Spleen (tissue), 11 donors: ENCODE measurements at regions not wholly inside any gene's neighbourhood (a gene's known extent, or its start where the extent isn't known, plus 50 kb on each side); places are given as distances from the start of the nearest gene placed in this dataset.
"Not testable (repeated sequence)": the region's sequence is repeated elsewhere in the genome, so short reads cannot be mapped to it uniquely, and the experiment has no call there.

Experiments used
- DNase-seq: peaks from one replicate; pipeline ENCODE4 v3.0.0-alpha.2; 2020
- H3K27ac ChIP-seq, 8 donors: fragments of 200-600 bp; sonication (generic) in 7 of 8; 1 replicate in 4 of 8; 2 replicates in 4 of 8; pipeline versions ENCODE4 v1.5.0 to v1.8.0; 2016 to 2021; ENCODE audit warnings: inconsistent platforms in 4 of 8, mild to moderate bottlenecking in 4 of 8, moderate library complexity in 1 of 8
- H3K27me3 ChIP-seq, 7 donors: fragments of 200-600 bp; sonication (generic) in 6 of 7; replicated peaks in 1 of 7; 1 replicate in 4 of 7; 2 replicates in 3 of 7; pipeline versions ENCODE4 v1.5.0 to v1.8.0; 2016 to 2021; ENCODE audit warnings: inconsistent platforms in 3 of 7, mild to moderate bottlenecking in 1 of 7
- H3K36me3 ChIP-seq, 6 donors: fragments of 200-600 bp; sonication (generic) in 5 of 6; 1 replicate in 4 of 6; 2 replicates in 2 of 6; pipeline versions ENCODE4 v1.5.0 to v1.8.0; 2016 to 2021; ENCODE audit warnings: inconsistent platforms in 2 of 6
- H3K4me1 ChIP-seq, 6 donors: fragments of 200-600 bp; sonication (generic) in 5 of 6; 1 replicate in 3 of 6; 2 replicates in 3 of 6; pipeline versions ENCODE4 v1.5.0 to v1.8.0; 2016 to 2021; ENCODE audit warnings: inconsistent platforms in 3 of 6
- H3K4me3 ChIP-seq, 8 donors: fragments of 200-600 bp; sonication (generic) in 7 of 8; 1 replicate in 4 of 8; 2 replicates in 4 of 8; pipeline versions ENCODE4 v1.5.0 to v1.8.0; 2016 to 2021; ENCODE audit warnings: inconsistent platforms in 4 of 8, mild to moderate bottlenecking in 4 of 8, moderate library complexity in 2 of 8
- H3K9me3 ChIP-seq, 8 donors: fragments of 200-600 bp; sonication (generic) in 7 of 8; 1 replicate in 4 of 8; 2 replicates in 4 of 8; pipeline versions ENCODE4 v1.5.0 to v1.8.0; 2016 to 2021; ENCODE audit warnings: inconsistent platforms in 4 of 8
- POLR2A ChIP-seq, 3 donors: fragments of 450-650 bp; IDR thresholded peaks; one replicate each; pipeline ENCODE4 v1.5.1; 2017; ENCODE audit warnings: antibody characterized with exemption in 3 of 3, mild to moderate bottlenecking in 1 of 3
- POLR2AphosphoS5 ChIP-seq, 3 donors: sonication (generic); formaldehyde crosslinking; IDR thresholded peaks; one replicate each; pipeline ENCODE4 v1.5.1; 2017; ENCODE audit warnings: antibody characterized with exemption in 3 of 3
- WGBS, 5 donors: extraction: QIAGEN DNeasy Blood & Tissue Kit in 3 of 5; methylation state at CpG; one replicate each; pipeline versions ENCODE4 v1.1.5 to v1.1.7; 2013 to 2018; 5-methylcytosine and 5-hydroxymethylcytosine counted together
- intact Hi-C: fragments of 100-400 bp; cut with DNase I; formaldehyde crosslinking; loops from one replicate; pipeline ENCODE4 v1.15.0; 2023; ENCODE audit warnings: low total_unique reads
- TF ChIP-seq, protein P1 (sequence below), 11 experiments: fragments of 200-600 bp in 7 of 11; fragments of 450-650 bp in 4 of 11; sonication (generic) in 4 of 11; IDR thresholded peaks in 8 of 11; conservative IDR thresholded peaks in 3 of 11; 1 replicate in 7 of 11; 2 replicates in 4 of 11; pipeline versions ENCODE4 v1.4.0 to v1.8.0; 2016 to 2021; ENCODE audit warnings: antibody characterized with exemption in 11 of 11, inconsistent platforms in 4 of 11, mild to moderate bottlenecking in 1 of 11
- donor health status: healthy with polysubstance abuse.
- donor health status: DM: no; HTN: no; CAD: no; lungs with moderate emphysema.
- donor health status: DM: no; HTN: no; CAD: no.
- donor health status: Bipolar disorder and iron deficiency.
- donor health status: healthy.
- donor health status: DM: no; HTN: no; CAD: no.
- donor health status: DM: yes; HTN: yes; CAD: no.

DNA sequence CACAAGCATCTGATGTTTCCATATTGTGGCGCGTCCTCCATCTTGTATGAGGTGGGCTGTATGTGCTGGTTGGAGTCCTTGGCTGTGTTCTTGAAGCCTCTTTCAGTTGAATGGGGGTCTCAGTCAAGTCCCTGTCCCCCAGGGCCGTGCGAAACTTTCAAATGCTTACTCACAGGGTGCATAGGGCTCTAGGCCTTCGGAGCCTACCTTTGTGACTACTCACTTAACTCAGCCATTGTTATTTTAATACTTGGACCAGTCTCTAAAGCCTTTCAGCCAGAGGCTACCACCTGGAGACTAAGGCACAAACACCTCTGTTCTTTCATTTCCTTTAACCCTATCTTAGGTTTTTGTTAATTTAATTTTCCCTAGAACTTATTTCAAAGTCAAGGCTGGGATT is 785.9 kb downstream of the GATA3 start:
- no peaks in the 10 kb centered on the region for H3K36me3 ChIP-seq
- no peak for DNase-seq

DNA sequence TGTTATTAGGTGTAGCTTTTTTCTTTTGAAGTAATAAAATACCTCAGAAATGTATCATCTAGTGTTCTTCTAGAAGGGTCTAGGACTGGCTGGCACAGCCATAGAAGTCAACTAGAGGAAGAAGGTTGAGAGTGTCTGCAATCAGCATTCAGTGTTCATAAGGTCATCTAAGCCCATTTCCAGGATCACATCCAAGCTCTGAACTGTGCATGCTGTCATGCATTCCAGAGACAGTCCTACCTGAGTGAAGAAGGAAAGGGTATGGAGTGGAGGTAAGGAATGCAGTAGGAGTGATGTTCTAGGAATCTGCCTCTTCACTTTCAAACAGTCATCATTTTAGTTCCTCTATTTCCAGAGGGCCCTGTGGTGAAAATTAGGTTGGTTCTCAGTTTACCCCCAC is 789.7 kb downstream of the GATA3 start:
- intact Hi-C loops: no loop called here
- H3K27me3 ChIP-seq: peaks cover 0 to 7% (median 0%) of the 10 kb centered on the region in 7 donors
- DNase-seq: no peak

More for the DNA sequence above, 785.9 kb downstream of the GATA3 start:
- Histone ChIP-seq H3K27me3 (no peaks in the 10 kb centered on the region), H3K27ac (no peak overlapping the region), H3K9me3 (peaks cover 0 to 22% (median 0%) of the 10 kb centered on the region in 8 donors), H3K4me3 (no peak overlapping the region), H3K4me1 (no peaks in the 10 kb centered on the region)
- intact Hi-C loops: no loop called here
- no peak for TF ChIP-seq POLR2AphosphoS5 (IDR thresholded peaks at IDR 0.05)
- no peak for TF ChIP-seq POLR2A (IDR thresholded peaks at IDR 0.05)
- TF ChIP-seq, protein P1, sequence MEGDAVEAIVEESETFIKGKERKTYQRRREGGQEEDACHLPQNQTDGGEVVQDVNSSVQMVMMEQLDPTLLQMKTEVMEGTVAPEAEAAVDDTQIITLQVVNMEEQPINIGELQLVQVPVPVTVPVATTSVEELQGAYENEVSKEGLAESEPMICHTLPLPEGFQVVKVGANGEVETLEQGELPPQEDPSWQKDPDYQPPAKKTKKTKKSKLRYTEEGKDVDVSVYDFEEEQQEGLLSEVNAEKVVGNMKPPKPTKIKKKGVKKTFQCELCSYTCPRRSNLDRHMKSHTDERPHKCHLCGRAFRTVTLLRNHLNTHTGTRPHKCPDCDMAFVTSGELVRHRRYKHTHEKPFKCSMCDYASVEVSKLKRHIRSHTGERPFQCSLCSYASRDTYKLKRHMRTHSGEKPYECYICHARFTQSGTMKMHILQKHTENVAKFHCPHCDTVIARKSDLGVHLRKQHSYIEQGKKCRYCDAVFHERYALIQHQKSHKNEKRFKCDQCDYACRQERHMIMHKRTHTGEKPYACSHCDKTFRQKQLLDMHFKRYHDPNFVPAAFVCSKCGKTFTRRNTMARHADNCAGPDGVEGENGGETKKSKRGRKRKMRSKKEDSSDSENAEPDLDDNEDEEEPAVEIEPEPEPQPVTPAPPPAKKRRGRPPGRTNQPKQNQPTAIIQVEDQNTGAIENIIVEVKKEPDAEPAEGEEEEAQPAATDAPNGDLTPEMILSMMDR (IDR thresholded peaks at IDR 0.05 in 8 of 11, conservative IDR thresholded peaks at IDR 0.05 in 3 of 11): no peak
- WGBS, 5 donors: 73 to 88% (median 82%) methylated on average over 5 of the region's 5 CpGs

DNA sequence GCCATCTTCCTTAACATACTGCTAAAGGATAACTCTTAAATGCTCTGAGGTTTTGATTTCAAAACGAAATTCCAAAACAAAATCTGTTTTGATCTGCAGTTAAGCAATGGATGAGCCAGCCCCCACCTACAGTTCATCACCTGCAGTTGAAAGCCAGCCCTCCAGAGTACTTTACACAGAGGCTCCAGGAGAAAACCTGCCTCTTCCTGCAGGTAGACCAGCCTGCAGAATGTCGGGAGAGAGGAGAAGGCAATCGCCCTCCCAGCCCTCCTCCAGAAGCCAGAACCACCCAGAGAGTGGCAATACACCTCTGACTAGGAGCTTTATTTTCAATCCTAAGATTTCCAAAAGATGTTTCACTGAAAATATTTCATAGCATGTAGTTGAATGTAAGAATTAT is 798.1 kb downstream of the GATA3 start:
- intact Hi-C loops: no loop called here
- Histone ChIP-seq H3K27me3 (peaks cover 0 to 7% (median 0%) of the 10 kb centered on the region in 7 donors), H3K36me3 (no peaks in the 10 kb centered on the region), H3K4me1 (no peaks in the 10 kb centered on the region), H3K27ac (no peak overlapping the region), H3K9me3 (no peaks in the 10 kb centered on the region), H3K4me3 (no peak overlapping the region)
- WGBS, 5 donors: 55 to 77% (median 73%) methylated on average over 3 of the region's 3 CpGs
- TF ChIP-seq, protein P1 (IDR thresholded peaks at IDR 0.05 in 8 of 11, conservative IDR thresholded peaks at IDR 0.05 in 3 of 11): no peak
- TF ChIP-seq POLR2A (IDR thresholded peaks at IDR 0.05) (no peak), POLR2AphosphoS5 (IDR thresholded peaks at IDR 0.05) (no peak)
- DNase-seq: no peak

More for the DNA sequence above, 789.7 kb downstream of the GATA3 start:
- no peak overlapping the region for H3K4me3 ChIP-seq
- no peaks in the 10 kb centered on the region for H3K36me3 ChIP-seq
- TF ChIP-seq, protein P1 (IDR thresholded peaks at IDR 0.05 in 8 of 11, conservative IDR thresholded peaks at IDR 0.05 in 3 of 11): no peak
- TF ChIP-seq POLR2AphosphoS5 (IDR thresholded peaks at IDR 0.05) (no peak), POLR2A (IDR thresholded peaks at IDR 0.05) (no peak)
- no peaks in the 10 kb centered on the region for H3K4me1 ChIP-seq
- H3K9me3 ChIP-seq: peaks cover 0 to 17% (median 0%) of the 10 kb centered on the region in 8 donors
- H3K27ac ChIP-seq: no peak overlapping the region

DNA sequence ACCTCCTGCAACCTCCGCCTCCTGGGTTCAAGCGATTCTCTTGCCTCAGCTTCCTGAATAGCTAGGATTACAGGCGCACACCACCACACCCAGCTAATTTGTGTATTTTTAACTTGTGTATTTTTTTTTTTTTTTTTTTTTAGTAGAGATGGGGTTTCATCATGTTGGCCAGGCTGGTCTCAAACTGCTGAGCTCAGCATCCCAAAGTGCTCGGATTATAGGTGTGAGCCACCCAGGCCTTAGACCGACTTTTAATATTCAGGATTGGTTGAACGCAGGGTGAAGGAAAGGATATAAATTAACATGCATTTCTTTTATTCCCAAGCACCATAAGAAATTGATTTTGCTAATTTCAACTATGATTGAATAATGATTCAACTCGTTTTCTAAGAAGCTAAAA is 798.6 kb downstream of the GATA3 start:
- 79 to 93% (median 87%) methylated on average over 7 of the region's 7 CpGs for WGBS, 5 donors

GRCh38 chr10:8868924-8869323 is 814.4 kb downstream of the GATA3 start:
- H3K27me3 ChIP-seq, H3K36me3 ChIP-seq, H3K27ac ChIP-seq, H3K4me1 ChIP-seq, H3K4me3 ChIP-seq, intact Hi-C loops, H3K9me3 ChIP-seq, DNase-seq: not testable (repeated sequence)
- WGBS, 5 donors: 93 to 98% (median 98%) methylated on average over 12 to 29 of the region's 29 CpGs; no CpG with 5 or more reads in 1 of the 5 donors

More for the DNA sequence above, 798.6 kb downstream of the GATA3 start:
- TF ChIP-seq POLR2AphosphoS5 (IDR thresholded peaks at IDR 0.05): no peak
- TF ChIP-seq, protein P1 (IDR thresholded peaks at IDR 0.05 in 8 of 11, conservative IDR thresholded peaks at IDR 0.05 in 3 of 11): no peak
- TF ChIP-seq POLR2A (IDR thresholded peaks at IDR 0.05): no peak
- H3K27ac ChIP-seq: no peak overlapping the region
- no peaks in the 10 kb centered on the region for H3K36me3 ChIP-seq
- no peak overlapping the region for H3K4me3 ChIP-seq
- no peak for DNase-seq
- H3K4me1 ChIP-seq: no peaks in the 10 kb centered on the region
- H3K27me3 ChIP-seq: peaks cover 0 to 7% (median 0%) of the 10 kb centered on the region in 7 donors
- intact Hi-C loops: no loop called here
- no peaks in the 10 kb centered on the region for H3K9me3 ChIP-seq
